Astrocyte of the hippocampus (primary cell): ENCODE measurements at regions not wholly inside any gene's neighbourhood (a gene's known extent, or its start where the extent isn't known, plus 50 kb on each side); places are given as distances from the start of the nearest gene placed in this dataset.
A peak's percentile ranks its signal among the peaks of the same experiment; 100 is the strongest.
"Not testable (repeated sequence)": the region's sequence is repeated elsewhere in the genome, so short reads cannot be mapped to it uniquely, and the experiment has no call there.

ENCODE experiments used
- DNase-seq: peaks from one replicate; pipeline ENCODE4 v3.0.0; 2011; ENCODE audit warnings: low read depth, low spot score

DNA sequence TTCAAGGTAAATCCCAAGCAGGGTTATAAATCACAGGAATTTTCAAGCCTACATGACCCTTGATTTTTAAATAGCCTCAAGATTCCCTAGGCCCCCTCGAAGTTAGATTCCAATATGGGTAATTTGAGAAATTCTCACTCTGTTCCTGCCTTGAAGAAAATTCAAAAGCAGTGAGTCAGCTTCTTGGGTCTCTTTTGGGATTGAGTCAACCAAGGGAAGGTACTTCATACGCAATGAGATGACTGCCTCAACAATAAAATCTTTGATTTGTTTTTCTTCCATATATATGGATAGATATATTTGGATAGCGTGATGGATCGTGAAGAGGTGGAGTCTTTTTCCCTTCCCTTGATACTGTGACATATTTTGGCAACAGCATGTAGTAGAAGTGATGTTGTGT is 180.4 kb upstream of the ATP2B1 start:
- peak; percentile 28 for DNase-seq

DNA sequence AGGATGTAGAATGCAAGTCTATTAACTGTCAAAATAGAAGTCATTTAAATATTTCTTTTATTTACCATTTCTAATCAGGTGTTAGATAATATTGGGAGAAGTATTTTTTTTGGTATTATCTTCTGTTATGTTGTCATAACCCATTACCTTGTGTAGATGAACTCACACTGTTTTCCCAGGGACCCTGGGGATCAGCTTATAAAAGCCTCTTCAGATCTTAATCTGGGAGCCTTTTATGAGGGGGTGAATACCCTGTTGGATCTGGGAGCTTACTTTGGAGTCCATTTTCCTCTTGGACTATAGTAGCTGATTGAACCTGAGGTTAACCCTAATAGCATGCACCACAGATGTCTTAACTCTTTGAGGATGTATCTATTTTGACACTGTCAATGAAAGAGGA is 176.3 kb upstream of the ATP2B1 start:
- no peak for DNase-seq

DNA sequence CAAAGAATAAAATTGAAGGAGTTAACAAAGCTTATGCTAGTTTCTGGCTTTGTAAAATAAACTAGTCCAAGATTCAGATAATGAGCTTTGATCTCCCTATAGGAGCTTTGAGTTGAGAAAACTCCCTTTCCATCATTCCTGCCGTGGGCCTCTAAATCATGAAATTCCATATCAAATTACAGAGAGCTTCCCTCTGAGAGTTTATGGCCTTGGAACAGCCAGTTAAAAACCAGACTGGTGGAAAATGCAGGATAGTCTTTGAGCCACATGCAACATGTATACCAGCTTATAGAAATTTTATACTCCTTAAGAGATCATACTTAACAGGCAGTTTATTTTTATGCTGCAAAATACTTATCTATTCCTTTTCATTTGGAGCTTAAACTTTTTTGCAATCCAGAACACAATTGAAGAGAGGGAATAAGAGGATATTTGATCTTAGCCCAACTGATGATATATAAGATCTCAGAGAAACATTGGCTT is 175.8 kb upstream of the ATP2B1 start:
- DNase-seq = no peak

DNA sequence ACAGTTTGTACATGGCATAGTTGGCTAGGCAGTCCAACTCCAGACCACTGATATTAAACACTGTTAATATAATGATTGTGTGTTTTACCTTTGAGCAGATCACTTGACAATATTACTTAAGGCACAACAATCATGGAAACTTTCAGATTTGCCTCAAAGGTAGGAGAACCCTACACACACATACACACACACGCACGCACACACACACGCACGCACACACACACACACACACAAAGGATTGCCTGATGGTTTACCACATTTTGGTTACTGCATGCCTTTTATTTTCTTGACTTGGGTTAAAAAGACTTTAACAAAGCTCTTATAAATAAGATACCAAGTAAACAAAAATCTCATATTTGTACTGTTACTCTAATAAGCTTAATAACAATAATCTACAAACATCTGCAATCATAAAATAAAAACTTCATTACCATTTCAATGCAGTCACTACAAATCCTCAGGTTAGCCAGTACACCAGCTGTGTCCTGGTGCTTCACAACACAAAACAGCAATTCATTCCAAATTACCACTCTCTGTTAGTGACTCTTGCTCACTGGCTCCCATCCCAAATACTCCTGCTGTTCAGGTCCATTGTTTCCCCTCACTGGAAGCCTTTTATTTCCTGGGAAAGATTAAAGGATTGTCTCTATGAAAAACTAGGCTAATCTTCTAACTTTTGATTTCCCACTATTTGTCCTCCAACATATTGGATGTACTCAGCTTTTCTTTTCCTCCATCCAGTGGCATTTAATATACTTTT is 175.2 kb upstream of the ATP2B1 start:
- DNase-seq = peak; percentile 58

DNA sequence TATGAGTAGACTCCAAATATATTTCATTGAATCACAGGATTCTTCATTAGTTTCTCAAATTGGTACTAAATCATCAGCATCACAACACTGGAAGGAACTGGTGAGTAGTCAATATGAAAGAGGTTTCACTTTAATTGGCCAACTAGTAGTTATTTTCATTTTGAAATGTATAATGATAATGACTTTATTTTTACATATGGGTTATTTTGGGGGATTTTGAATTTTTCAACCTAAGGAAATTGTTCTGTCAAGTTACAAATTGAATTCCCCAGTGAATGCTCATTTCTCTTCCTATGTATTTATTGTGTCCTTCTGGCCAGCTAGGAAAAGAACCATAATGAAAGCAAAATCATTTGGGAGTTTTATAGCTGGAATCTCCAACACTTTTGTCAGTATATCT is 174.2 kb upstream of the ATP2B1 start:
- no peak for DNase-seq

DNA sequence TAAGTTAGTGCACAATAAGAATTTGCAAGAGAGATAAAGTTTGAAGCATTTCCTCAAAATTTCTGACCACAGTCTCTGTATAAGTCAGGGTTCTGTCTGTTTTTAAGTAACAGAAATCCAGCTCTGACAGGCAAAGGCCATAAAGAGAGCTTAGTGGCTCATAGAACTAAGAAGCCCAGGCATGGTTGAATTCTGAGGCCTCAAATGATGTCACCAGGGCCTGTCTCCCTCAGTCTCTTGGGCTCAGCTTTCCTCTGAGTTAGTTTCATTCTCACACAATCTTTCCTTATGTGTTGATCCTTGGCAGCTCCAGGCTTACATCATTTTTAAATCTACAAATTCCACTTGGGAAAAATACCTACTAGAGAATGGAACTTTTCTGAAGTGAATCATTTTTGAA is 173.4 kb upstream of the ATP2B1 start:
- peak; percentile 51 for DNase-seq

DNA sequence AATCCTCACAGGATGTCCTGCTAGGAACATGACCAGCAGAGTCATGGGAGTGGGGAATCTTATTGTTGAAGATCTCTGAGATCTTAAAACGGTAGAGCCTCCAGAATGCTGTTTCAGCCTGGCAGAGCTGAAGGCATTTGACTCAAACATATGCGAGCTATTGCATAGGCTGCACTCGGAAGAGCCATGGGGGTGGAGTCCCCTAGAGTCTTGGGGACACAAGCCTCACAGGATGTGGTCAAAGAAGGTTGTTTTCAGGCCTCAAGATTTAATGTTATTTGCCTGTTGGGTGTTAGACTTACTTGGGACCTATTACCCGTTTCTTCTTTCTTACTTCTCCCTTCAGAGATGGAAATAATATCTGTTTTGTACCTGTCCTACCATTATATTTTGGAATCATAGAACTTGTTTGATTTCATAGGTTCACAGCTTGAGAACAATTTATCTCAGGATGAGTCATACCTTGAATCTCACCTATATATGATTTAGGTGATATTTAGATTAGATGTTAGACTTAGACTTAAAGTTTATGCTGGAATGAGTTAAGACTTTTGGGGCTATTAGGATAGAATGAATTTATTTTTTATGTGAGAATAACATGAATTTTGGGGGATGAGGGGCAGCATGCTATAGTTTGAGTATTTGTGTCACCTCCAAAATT is 172.2 kb upstream of the ATP2B1 start:
- no peak for DNase-seq

DNA sequence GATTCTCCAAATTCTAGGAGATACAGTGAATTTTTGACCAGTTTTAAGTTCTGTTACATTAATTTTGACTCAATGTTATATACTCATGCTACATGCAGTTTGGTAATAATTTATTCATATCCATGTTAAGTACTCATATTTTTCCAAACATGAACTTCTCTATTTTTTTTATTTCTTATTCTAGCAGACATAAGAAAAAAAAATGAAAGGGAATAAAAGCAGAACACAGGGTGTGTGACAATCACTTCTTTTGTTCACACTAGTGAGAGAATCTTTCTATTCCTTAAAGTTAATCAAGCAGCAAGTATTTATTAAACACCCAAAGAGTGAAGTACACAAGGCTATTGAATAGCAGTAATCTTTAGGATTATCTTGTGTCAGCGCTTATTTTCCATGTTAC is 171.1 kb upstream of the ATP2B1 start:
- DNase-seq = no peak

DNA sequence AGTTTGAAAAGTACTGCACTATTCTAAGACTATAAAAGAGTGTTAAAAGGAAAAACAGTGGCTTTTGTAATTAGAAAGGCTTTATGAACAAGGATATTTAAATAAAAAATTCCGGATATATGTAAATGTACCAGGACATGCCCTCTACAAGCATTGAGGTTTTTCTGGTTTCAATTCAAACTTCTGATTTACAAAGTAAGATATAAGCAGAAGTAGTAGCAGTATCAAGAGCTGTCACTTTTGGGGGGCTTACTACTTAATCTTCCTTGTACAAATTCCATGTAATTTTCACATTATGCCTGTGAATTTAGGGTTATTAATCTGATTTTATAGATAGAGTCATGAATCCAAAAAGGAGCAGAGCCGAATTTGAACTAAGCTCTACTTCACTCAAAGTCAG is 170.3 kb upstream of the ATP2B1 start:
- no peak for DNase-seq

DNA sequence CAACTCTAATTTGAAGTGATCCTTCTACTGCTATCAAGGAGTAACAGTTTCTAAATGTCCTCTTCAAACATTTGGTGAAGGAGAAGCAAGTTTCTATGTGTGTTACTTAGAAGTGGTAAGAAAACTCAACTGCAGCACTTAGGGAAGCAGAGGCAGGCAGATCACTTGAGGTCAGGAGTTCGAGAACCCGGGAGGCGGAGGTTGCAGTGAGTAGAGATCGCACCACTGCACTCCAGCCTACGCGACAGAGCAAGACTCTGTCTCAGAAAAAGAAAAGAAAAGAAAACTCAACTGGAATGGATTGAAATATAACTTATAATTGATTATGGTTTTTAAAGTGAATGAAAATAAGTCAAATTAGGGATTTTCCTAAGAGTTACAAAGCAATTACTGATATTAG is 169.7 kb upstream of the ATP2B1 start:
- DNase-seq = no peak

DNA sequence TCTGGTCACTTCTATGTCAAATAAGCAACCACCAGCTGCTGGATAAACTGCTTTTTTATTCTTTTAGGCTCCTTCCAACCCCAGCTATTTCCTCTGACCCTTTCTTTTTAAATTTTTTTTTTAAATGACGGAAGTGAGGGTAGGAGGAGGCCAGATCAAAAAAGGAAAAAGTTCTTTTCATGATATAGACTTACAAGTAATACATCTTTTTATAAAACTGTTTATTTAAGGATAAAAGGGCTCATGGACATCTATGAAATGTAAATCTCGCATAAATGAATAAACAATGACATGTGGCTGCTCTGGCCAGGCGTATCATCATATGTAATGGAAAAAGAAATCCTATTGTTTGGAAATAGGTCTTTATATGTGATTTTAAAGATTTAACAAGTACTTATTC is 169.0 kb upstream of the ATP2B1 start:
- no peak for DNase-seq

DNA sequence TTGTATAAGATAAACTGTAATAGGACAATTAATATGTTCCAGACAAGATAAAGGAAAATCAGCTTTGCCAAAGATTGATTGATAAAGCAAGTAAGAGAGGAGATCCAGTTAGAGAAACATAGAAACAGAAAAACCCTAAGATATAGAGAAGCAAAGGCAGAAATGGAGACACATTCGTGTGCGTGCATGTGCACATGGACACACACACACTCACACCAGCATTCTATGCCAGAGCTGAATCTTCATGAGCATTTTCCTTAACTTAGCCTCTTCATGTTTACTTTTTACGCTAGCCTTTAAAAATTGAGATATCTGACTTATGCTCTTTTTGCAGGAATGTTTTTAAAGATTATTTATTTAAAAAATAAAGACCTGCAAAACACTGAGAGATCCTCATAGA is 168.5 kb upstream of the ATP2B1 start:
- DNase-seq = no peak

DNA sequence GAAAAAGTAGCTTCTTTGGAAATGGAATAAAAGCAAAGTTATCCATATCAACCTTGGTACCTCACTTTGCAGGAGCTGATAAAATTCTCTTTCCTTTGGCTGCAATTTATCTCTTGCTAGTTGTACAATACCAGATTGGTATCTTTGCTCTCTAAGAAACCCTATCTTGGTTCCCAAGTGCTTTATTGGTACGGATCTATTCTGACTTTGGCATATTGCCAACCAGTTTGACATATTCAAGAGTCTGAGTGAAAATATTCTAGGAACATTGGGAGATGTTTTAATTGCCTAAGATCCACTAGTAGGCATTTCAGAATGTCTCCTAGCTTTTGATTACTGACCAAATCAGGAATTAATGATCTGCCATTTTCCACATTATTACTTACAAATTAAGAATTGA is 167.2 kb upstream of the ATP2B1 start:
- no peak for DNase-seq

DNA sequence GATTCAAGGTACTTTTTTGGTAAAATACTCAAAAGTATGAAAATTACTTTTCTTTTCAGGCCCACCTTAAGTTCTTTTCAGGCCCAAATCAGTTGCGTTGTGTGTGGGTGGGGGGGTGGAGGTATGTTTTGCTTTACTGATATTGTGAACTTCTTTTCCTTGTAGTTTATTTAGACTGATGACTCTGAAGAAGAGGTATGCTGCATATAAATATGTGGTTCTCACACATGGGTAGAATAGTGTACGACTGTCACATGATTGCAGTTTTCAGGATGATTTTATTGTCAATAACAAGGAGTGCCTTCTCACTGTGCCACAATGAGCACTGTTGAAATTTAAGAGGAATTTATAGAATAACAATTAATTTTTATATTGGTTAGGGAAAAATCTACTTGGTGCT is 166.6 kb upstream of the ATP2B1 start:
- no peak for DNase-seq

DNA sequence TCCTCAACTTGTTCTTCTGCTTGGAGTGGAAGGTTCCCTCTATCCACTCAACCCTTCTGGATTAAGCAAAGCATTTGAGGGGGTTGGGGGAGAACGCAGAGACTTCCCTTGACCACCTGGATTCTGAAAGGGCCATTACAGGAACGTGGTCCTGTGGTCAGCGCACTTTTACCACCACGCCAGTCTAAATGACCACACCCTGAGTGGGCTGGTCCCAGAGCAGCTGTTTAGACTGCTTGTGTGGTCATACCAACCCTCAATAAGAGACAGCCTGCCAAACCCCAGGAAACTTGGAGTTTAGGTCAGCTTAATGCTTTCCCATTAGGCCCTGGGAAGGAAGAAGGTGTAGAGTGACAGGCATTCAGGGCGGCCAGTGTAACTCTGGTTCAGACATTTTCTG is 165.5 kb upstream of the ATP2B1 start:
- peak; percentile 48 for DNase-seq

DNA sequence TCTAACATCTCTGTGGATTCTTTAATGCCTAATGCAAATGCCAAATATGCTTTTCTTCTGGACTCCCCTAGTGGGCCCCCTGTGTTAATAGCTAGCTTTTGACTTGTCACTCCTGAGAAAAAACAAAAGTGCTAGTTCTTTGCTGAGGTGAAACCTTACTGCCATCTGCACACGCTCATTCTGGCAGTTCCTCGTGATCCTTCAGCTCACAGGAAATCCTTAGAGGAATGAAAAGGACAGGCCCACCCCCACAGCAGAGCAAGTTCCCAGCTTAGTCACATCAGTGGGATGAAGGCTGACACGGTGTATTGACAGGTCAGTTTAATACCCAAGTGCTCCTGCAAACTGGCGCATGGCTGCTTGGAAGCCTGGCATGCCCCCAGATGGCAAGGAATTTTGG is 165.1 kb upstream of the ATP2B1 start:
- peak; percentile 26 for DNase-seq

DNA sequence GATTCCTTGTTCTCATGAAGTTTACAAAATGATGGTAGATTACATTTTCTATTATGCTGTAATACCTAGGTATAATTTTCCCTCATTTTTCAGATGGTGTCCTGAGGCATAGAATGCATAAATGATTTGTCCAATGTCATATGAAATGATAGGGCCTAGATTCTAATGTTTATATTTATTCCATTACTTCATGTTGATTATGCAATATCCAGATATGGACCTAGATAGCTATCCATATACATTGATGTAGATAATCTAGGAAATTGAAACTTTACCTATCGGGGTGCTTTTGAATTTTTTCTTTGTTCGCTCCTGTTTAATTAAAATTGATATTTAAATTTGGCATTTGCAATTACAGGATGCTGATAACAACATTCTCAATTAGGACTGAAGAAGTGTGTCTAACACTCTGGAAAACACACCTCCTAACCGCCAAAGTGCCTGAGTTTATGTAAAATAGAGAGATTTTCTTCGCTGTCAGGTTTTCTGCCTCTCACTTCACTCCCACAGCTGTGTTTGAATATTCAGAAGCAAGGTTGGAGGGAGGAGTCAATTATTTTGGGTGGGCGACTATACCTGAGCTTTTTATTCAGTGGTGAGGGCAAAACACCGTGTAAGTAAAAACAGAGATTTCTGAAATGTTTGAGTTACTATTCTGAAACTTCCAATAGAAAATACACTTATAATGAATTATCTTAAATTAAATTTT is 164.4 kb upstream of the ATP2B1 start:
- no peak for DNase-seq

DNA sequence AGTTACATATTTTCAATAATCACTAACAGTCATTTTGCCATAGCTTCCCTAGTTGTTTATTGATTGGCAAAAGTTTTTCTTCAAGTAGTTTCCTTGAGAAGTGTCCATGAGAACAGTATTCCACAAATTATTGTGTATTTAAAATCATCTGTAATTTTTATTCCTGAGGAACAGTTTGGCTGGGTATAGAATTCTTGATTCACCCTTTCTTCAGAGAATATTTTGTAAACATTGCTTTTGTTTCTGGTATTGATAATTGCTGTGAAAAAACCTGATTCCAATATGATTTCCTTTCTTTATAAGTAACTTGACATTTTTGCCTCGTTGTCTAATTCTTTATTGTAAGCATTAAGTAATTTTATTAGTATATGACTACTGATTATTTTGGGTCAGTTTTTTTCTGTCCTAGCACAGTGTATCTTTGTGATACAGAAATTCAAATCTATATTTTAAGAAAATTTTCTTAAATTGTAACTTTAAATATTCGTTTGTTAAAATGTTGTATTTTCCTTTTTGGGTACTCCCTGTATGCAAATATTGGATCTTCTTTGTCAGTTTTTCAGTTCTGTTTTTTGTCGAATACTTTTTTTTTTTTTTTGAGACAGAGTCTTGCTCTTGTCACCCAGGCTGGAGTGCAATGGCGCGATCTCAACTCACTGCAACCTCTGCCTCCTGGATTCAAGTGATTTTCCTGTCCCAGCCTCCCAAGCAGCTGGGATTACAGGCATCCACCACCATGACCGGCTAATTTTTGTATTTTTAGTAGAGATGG is 162.0 kb upstream of the ATP2B1 start:
- no peak for DNase-seq

DNA sequence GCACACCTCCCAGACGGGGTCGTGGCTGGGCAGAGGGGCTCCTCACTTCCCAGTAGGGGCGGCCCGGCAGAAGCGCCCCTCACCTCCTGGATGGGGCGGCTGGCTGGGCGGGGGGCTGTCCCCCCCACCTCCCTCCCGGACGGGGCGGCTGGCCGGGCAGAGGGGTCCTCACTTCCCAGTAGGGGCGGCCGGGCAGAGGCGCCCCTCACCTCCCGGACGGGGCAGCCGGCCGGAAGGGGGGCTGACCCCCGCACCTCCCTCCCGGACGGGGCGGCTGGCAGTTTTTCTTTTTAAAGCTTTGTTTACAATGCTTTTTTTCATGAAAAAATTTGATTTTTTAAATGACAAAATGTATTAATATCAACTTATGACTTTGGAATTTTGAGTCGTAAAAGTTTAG is 159.0 kb upstream of the ATP2B1 start:
- DNase-seq = not testable (repeated sequence)

DNA sequence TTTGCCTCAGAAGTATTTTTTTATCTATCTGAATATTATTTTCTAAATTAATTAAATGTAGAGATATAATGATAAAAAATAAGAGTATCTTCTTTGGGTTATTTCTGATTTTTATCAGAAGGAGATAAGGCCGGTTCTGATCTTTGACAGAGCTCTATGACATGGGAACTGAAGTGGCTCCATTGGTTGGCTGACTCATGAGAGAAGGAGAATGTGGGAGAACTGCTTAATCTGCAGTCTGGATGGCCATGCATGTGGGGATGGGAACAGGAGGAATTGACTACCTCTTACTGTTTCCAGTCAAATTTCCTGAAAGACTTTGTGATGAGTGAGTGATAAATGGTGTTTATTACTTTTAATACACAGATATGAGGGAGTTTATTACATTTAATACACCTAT is 155.8 kb upstream of the ATP2B1 start:
- no peak for DNase-seq

DNA sequence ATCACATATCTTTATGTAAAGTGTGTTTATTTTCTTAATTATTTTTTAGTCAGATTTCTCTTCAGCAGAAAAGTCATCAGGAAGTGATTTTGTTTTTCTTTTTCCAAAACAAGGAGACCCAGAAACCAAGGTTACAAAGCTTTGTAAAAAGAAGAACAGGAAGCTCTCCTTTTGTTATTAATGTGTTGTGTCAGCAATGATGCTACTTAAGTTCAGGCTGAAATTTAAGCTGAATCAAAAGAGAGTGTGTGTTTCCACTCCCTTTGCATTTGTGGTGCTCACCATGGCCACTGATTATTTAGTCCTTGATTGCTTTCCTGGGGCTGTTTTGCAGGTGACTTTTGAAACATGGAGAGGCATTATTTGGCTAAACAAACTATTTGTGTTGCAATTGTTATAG is 155.3 kb upstream of the ATP2B1 start:
- no peak for DNase-seq

DNA sequence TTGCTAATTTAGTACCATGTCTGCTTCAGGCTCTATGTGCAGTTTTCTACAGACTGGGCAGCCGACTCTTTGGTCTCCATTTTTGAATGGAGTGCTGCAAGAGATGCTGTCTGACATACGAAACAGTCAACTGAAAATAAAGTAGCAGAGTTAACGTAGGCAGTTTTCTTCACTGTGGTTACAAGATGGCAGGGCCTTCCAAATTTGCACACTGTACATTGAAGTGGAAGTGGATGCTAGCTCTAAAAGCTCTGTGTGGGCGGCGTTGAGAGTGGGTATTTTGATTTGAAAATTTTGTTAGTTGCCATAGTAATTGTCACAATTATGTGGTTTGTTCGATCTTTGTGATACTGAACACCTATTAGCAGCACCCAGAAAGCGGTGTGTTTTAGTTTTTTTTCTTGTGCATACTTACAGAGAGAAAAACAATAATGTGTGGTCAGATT is 154.9 kb upstream of the ATP2B1 start:
- DNase-seq = no peak
